GM12865 (cell line): ENCODE measurements at regions not wholly inside any gene's neighbourhood (a gene's known extent, or its start where the extent isn't known, plus 50 kb on each side); places are given as distances from the start of the nearest gene placed in this dataset.
"Not testable (repeated sequence)": the region's sequence is repeated elsewhere in the genome, so short reads cannot be mapped to it uniquely, and the experiment has no call there.

Source experiments
- DNase-seq: peaks from one replicate; pipeline ENCODE4 v3.0.0; 2010; ENCODE audit warnings: low read depth
- H3K4me3 ChIP-seq: 2 replicates; pipeline ENCODE4 v1.5.1; 2011; ENCODE audit warnings: mild to moderate bottlenecking, low read depth, low read length, control low read depth
- CTCF ChIP-seq: IDR thresholded peaks from 2 replicates; pipeline ENCODE4 v1.5.1; 2011; ENCODE audit warnings: low read length, control low read depth, low read depth, inconsistent platforms; ENCODE audit not compliant: insufficient read depth; ENCODE audit errors: missing control alignments

- no peak for DNase-seq
- no peak for TF ChIP-seq CTCF
- H3K4me3 ChIP-seq: no peak overlapping the region
Observed at GRCh38 chr18:1104181-1104881, 199.7 kb downstream of the ADCYAP1 start.

- H3K4me3 ChIP-seq: no peak overlapping the region
- DNase-seq: no peak
- no peak for TF ChIP-seq CTCF
Observed at GRCh38 chr18:1124495-1124894, 219.8 kb downstream of the ADCYAP1 start.

GRCh38 chr18:1133541-1133940 lies 228.9 kb downstream of the ADCYAP1 start:
- TF ChIP-seq CTCF: no peak
- no peak overlapping the region for H3K4me3 ChIP-seq
- no peak for DNase-seq

- TF ChIP-seq CTCF: no peak
- no peak for DNase-seq
- no peak overlapping the region for H3K4me3 ChIP-seq
Observed at GRCh38 chr18:1147730-1148129, 243.1 kb downstream of the ADCYAP1 start.

GRCh38 chr18:1149709-1150108 lies 245.0 kb downstream of the ADCYAP1 start:
- no peak for TF ChIP-seq CTCF
- no peak overlapping the region for H3K4me3 ChIP-seq
- DNase-seq: no peak

GRCh38 chr18:1150344-1150743 lies 245.7 kb downstream of the ADCYAP1 start:
- no peak for TF ChIP-seq CTCF
- DNase-seq: no peak
- H3K4me3 ChIP-seq: no peak overlapping the region

GRCh38 chr18:1152958-1153357 lies 248.3 kb downstream of the ADCYAP1 start:
- not testable (repeated sequence) for DNase-seq, H3K4me3 ChIP-seq
